ENCODE measurements at regions not wholly inside any gene's neighbourhood (a gene's known extent, or its start where the extent isn't known, plus 50 kb on each side); places are given as distances from the start of the nearest gene placed in this dataset.

GRCh38 chr1:83701355-83701754 is 297.6 kb downstream of the TTLL7 start:
- H3K36me3 ChIP-seq (replicated peaks in 1 of 2): no peaks in the 10 kb centered on the region
- TF ChIP-seq CTCF (IDR thresholded peaks at IDR 0.05) (no peak), POLR2A (IDR thresholded peaks at IDR 0.05) (no peak)
- no peaks in the 10 kb centered on the region for H3K4me1 ChIP-seq (replicated peaks in 1 of 2)
- no peak for DNase-seq
- no peaks in the 10 kb centered on the region for H3K9me3 ChIP-seq (replicated peaks in 1 of 3)
- no peak overlapping the region for H3K27ac ChIP-seq
- no peaks in the 10 kb centered on the region for H3K27me3 ChIP-seq
- WGBS, 4 donors: 81 to 88% (median 84%) methylated on average over 2 of the region's 2 CpGs
- intact Hi-C loops (cut with DNase I): no loop called here
- no peak overlapping the region for H3K4me3 ChIP-seq

GRCh38 chr1:83698644-83699043 is 300.3 kb downstream of the TTLL7 start:
- intact Hi-C loops (cut with DNase I): no loop called here
- H3K27ac ChIP-seq: no peak overlapping the region
- no peaks in the 10 kb centered on the region for H3K27me3 ChIP-seq
- H3K9me3 ChIP-seq (replicated peaks in 1 of 3): no peaks in the 10 kb centered on the region
- H3K4me1 ChIP-seq (replicated peaks in 1 of 2): no peaks in the 10 kb centered on the region
- no peaks in the 10 kb centered on the region for H3K36me3 ChIP-seq (replicated peaks in 1 of 2)
- TF ChIP-seq CTCF (IDR thresholded peaks at IDR 0.05) (no peak), POLR2A (IDR thresholded peaks at IDR 0.05) (no peak)
- WGBS, 4 donors: 71 to 97% (median 78%) methylated on average over 2 of the region's 2 CpGs
- DNase-seq: no peak
- no peak overlapping the region for H3K4me3 ChIP-seq

- no peak overlapping the region for H3K4me3 ChIP-seq
- no peaks in the 10 kb centered on the region for H3K36me3 ChIP-seq (replicated peaks in 1 of 2)
- H3K27ac ChIP-seq: no peak overlapping the region
- TF ChIP-seq CTCF (IDR thresholded peaks at IDR 0.05) (no peak), POLR2A (IDR thresholded peaks at IDR 0.05) (no peak)
- no peak for DNase-seq
- H3K9me3 ChIP-seq (replicated peaks in 1 of 3): no peaks in the 10 kb centered on the region
- intact Hi-C loops (cut with DNase I): no loop called here
- no peaks in the 10 kb centered on the region for H3K27me3 ChIP-seq
- H3K4me1 ChIP-seq (replicated peaks in 1 of 2): no peaks in the 10 kb centered on the region
Observed at GRCh38 chr1:83697961-83698360, 301.0 kb downstream of the TTLL7 start.

- no peaks in the 10 kb centered on the region for H3K9me3 ChIP-seq (replicated peaks in 1 of 3)
- H3K4me3 ChIP-seq: no peak overlapping the region
- H3K27ac ChIP-seq: no peak overlapping the region
- H3K27me3 ChIP-seq: no peaks in the 10 kb centered on the region
- intact Hi-C loops (cut with DNase I): no loop called here
- DNase-seq: no peak
- TF ChIP-seq CTCF (IDR thresholded peaks at IDR 0.05) (no peak), POLR2A (IDR thresholded peaks at IDR 0.05) (no peak)
- H3K4me1 ChIP-seq (replicated peaks in 1 of 2): no peaks in the 10 kb centered on the region
- WGBS, 4 donors: 75 to 86% (median 82%) methylated on average over 2 of the region's 2 CpGs
- no peaks in the 10 kb centered on the region for H3K36me3 ChIP-seq (replicated peaks in 1 of 2)
Observed at GRCh38 chr1:83697220-83697619, 301.7 kb downstream of the TTLL7 start.

Measured in adrenal gland (tissue), 9 donors.